C4-2B (cell line): ENCODE measurements at regions not wholly inside any gene's neighbourhood (a gene's known extent, or its start where the extent isn't known, plus 50 kb on each side); places are given as distances from the start of the nearest gene placed in this dataset.
"Not testable (repeated sequence)": the region's sequence is repeated elsewhere in the genome, so short reads cannot be mapped to it uniquely, and the experiment has no call there.

Source experiments
- CTCF ChIP-seq: fragments of 450-650 bp; conservative IDR thresholded peaks from 2 replicates; pipeline ENCODE4 v1.5.1; 2017; ENCODE audit warnings: mild to moderate bottlenecking
- ZFX ChIP-seq: fragments of 450-650 bp; IDR thresholded peaks from 2 replicates; pipeline ENCODE4 v1.6.1; 2017

GRCh38 chr12:9503384-9503783, 104.3 kb downstream of the KLRB1 start:
- TF ChIP-seq CTCF, ZFX: not testable (repeated sequence)
